ENCODE measurements at regions not wholly inside any gene's neighbourhood (a gene's known extent, or its start where the extent isn't known, plus 50 kb on each side); places are given as distances from the start of the nearest gene placed in this dataset.

GRCh38 chr1:112322983-112323678, 72.9 kb upstream of the CTTNBP2NL start:
- in situ Hi-C loops (cut with HindIII; ENCODE audit: low pct_unique_long_range_greater_than_20kb, low sequenced_read_pairs) = no loop called here
- DNase-seq (ENCODE audit: low read depth) = no peak

GRCh38 chr1:112325504-112325903, 70.5 kb upstream of the CTTNBP2NL start:
- in situ Hi-C loops (cut with HindIII; ENCODE audit: low pct_unique_long_range_greater_than_20kb, low sequenced_read_pairs) = no loop called here

GRCh38 chr1:112328600-112328999, 67.4 kb upstream of the CTTNBP2NL start:
- in situ Hi-C loops (cut with HindIII; ENCODE audit: low pct_unique_long_range_greater_than_20kb, low sequenced_read_pairs) = no loop called here
- DNase-seq (ENCODE audit: low read depth) = no peak

More at GRCh38 chr1:112325504-112325903, 70.5 kb upstream of the CTTNBP2NL start:
- no peak for DNase-seq (ENCODE audit: low read depth)

- no peak for DNase-seq (ENCODE audit: low read depth)
Measured at GRCh38 chr1:112332176-112333150, 63.6 kb upstream of the CTTNBP2NL start.

GRCh38 chr1:112335351-112335750, 60.7 kb upstream of the CTTNBP2NL start:
- in situ Hi-C loops (cut with HindIII; ENCODE audit: low pct_unique_long_range_greater_than_20kb, low sequenced_read_pairs) = no loop called here
- no peak for DNase-seq (ENCODE audit: low read depth)

More at GRCh38 chr1:112332176-112333150, 63.6 kb upstream of the CTTNBP2NL start:
- in situ Hi-C loops (cut with HindIII; ENCODE audit: low pct_unique_long_range_greater_than_20kb, low sequenced_read_pairs) = no loop called here

GRCh38 chr1:112337028-112337531, 58.9 kb upstream of the CTTNBP2NL start:
- in situ Hi-C loops (cut with HindIII; ENCODE audit: low pct_unique_long_range_greater_than_20kb, low sequenced_read_pairs) = no loop called here
- no peak for DNase-seq (ENCODE audit: low read depth)

- in situ Hi-C loops (cut with HindIII; ENCODE audit: low pct_unique_long_range_greater_than_20kb, low sequenced_read_pairs) = no loop called here
Measured at GRCh38 chr1:112341986-112342385, 54.0 kb upstream of the CTTNBP2NL start.

GRCh38 chr1:112342558-112342957, 53.5 kb upstream of the CTTNBP2NL start:
- DNase-seq (ENCODE audit: low read depth) = no peak
- in situ Hi-C loops (cut with HindIII; ENCODE audit: low pct_unique_long_range_greater_than_20kb, low sequenced_read_pairs) = no loop called here

More at GRCh38 chr1:112341986-112342385, 54.0 kb upstream of the CTTNBP2NL start:
- no peak for DNase-seq (ENCODE audit: low read depth)

- in situ Hi-C loops (cut with HindIII; ENCODE audit: low pct_unique_long_range_greater_than_20kb, low sequenced_read_pairs) = no loop called here
- DNase-seq (ENCODE audit: low read depth) = no peak
Measured at GRCh38 chr1:112344754-112345423, 51.1 kb upstream of the CTTNBP2NL start.
